Astrocyte of the cerebellum (primary cell): ENCODE measurements at regions not wholly inside any gene's neighbourhood (a gene's known extent, or its start where the extent isn't known, plus 50 kb on each side); places are given as distances from the start of the nearest gene placed in this dataset.

Experiments used
- DNase-seq: peaks from one replicate; pipeline ENCODE4 v3.0.0-alpha.2; 2011; ENCODE audit warnings: low read depth
- H3K4me3 ChIP-seq: 2 replicates; pipeline ENCODE4 v1.5.1; 2011; ENCODE audit warnings: mild to moderate bottlenecking, low read depth, low read length, moderate library complexity
- CTCF ChIP-seq: IDR thresholded peaks from 2 replicates; pipeline ENCODE4 v1.5.1; 2012; ENCODE audit warnings: low read length, low read depth, moderate library complexity, mild to moderate bottlenecking; ENCODE audit errors: missing control alignments
- in situ Hi-C: cut with HindIII; loops from 2 replicates; pipeline ENCODE4 v1.10.0; 2017; ENCODE audit warnings: low sequenced_read_pairs

DNA sequence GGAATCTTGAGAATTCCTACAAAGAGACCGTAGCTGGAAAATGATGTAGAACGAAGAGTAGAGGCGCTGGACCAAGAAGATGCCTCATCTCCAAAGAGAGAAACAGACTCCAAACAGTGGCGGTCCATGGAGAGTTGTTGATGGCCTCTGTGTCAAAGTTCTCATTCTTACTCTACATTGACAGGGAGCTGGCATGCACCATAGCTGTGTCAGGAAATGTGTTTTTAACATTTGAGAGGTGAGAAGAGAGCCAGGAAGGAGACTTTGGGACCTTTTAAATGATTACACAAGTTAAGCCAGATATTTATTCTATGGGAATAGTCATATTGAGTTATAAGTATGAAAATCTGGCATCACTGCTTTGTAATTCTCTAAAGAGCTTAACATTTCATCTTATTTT is 61.5 kb upstream of the FERD3L start:
- TF ChIP-seq CTCF: no peak
- H3K4me3 ChIP-seq: no peak overlapping the region
- no peak for DNase-seq
- in situ Hi-C loops: no loop called here

DNA sequence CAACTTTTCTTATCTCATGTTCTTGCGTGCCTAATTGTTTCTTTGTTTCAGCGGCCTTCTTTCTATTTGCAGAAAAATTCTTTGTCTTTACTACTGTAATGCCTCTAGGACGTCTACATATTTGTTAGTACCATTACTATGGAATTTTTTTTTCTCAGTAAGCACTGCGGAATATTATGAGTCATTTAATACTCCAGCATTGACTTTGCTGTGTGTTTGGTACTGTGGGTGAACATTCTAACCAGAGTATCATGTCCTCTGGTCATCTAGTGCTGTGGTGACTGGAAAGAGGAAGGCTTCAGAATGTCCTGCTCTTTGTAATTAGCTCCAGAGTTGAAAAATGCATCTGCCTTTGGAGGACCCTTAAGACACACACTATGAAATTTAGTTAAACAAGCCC is 58.5 kb upstream of the FERD3L start:
- H3K4me3 ChIP-seq: no peak overlapping the region
- DNase-seq: no peak
- TF ChIP-seq CTCF: no peak
- in situ Hi-C loops: no loop called here

GRCh38 chr7:19202599-19202998 is 57.4 kb upstream of the FERD3L start:
- no peak for TF ChIP-seq CTCF
- H3K4me3 ChIP-seq: no peak overlapping the region
- in situ Hi-C loops: no loop called here
- DNase-seq: no peak
